Stomach (tissue), 8 donors: ENCODE measurements at regions not wholly inside any gene's neighbourhood (a gene's known extent, or its start where the extent isn't known, plus 50 kb on each side); places are given as distances from the start of the nearest gene placed in this dataset.
"Not testable (repeated sequence)": the region's sequence is repeated elsewhere in the genome, so short reads cannot be mapped to it uniquely, and the experiment has no call there.

Source experiments
- DNase-seq, 2 donors: peaks; one replicate each; pipeline versions ENCODE4 v3.0.0 to v3.0.0-alpha.2; 2013 to 2019
- H3K27ac ChIP-seq, 5 donors: fragments of 200-600 bp in 4 of 5; sonication (generic) in 4 of 5; one replicate each; pipeline ENCODE4 v1.5.1; 2013 to 2019; ENCODE audit warnings: mild to moderate bottlenecking in 1 of 5, moderate library complexity in 1 of 5
- H3K27me3 ChIP-seq, 3 donors: fragments of 200-600 bp; sonication (generic); one replicate each; pipeline ENCODE4 v1.5.1; 2017 to 2019; ENCODE audit warnings: mixed run types in 1 of 3
- H3K36me3 ChIP-seq, 4 donors: fragments of 200-600 bp; sonication (generic); 1 replicate in 3 of 4; 2 replicates in 1 of 4; pipeline ENCODE4 v1.5.1; 2016 to 2019
- H3K4me1 ChIP-seq, 4 donors: fragments of 200-600 bp; sonication (generic); one replicate each; pipeline ENCODE4 v1.5.1; 2016 to 2019
- H3K4me3 ChIP-seq, 4 donors: fragments of 200-600 bp; sonication (generic) in 3 of 4; one replicate each; pipeline ENCODE4 v1.5.1; 2016 to 2019; ENCODE audit warnings: mild to moderate bottlenecking in 1 of 4
- H3K9me3 ChIP-seq, 4 donors: fragments of 200-600 bp; sonication (generic); one replicate each; pipeline ENCODE4 v1.5.1; 2016 to 2019
- EP300 ChIP-seq: sonication (generic); formaldehyde crosslinking; IDR thresholded peaks from one replicate; pipeline ENCODE4 v1.6.1; 2017; ENCODE audit warnings: antibody characterized with exemption
- POLR2A ChIP-seq, 4 donors: fragments of 450-650 bp; IDR thresholded peaks; one replicate each; pipeline ENCODE4 v1.6.1; 2016; ENCODE audit warnings: antibody characterized with exemption in 4 of 4, control low read depth in 2 of 4, mild to moderate bottlenecking in 1 of 4, moderate library complexity in 1 of 4
- POLR2AphosphoS5 ChIP-seq, 3 donors: sonication (generic); formaldehyde crosslinking; IDR thresholded peaks; one replicate each; pipeline ENCODE4 v1.6.1; 2016; ENCODE audit warnings: antibody characterized with exemption in 3 of 3
- WGBS, 5 donors: extraction: QIAGEN DNeasy Blood & Tissue Kit in 3 of 5; methylation state at CpG; one replicate each; pipeline versions ENCODE4 v1.1.5 to v1.1.7; 2013 to 2018; 5-methylcytosine and 5-hydroxymethylcytosine counted together
- intact Hi-C: fragments of 100-400 bp; cut with DNase I; formaldehyde crosslinking; loops from one replicate; pipeline ENCODE4 v1.15.1; 2023; ENCODE audit warnings: low total_unique reads
- TF ChIP-seq, protein P1 (sequence below), 7 experiments: fragments of 450-650 bp in 4 of 7; fragments of 200-600 bp in 3 of 7; sonication (generic) in 3 of 7; IDR thresholded peaks; one replicate each; pipeline ENCODE4 v1.5.1; 2016 to 2019; ENCODE audit warnings: antibody characterized with exemption in 7 of 7, control low read depth in 2 of 7, mild to moderate bottlenecking in 1 of 7
- donor health status: healthy with polysubstance abuse.
- donor health status: Bipolar disorder and iron deficiency.
- donor health status: healthy.

DNA sequence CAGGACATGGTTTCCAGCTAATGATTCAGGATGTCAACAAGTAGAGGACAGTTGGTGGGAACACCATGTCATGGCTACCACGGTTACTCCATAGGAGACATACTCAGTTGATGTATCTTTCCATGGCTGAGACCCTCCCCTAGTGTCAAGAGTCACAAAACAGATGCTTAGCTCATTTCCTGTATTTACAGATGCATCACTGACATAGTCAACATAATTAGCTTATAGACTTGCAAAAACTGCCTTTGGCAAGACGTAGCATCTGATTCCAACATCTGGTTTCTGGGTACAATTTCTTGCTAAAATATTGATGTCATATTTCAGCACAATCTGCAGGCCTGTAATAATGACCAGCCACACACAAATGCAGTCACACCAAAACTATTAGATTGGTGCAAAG, 550.3 kb downstream of the FAM181B start:
- Histone ChIP-seq H3K4me3 (no peak overlapping the region), H3K27me3 (no peaks in the 10 kb centered on the region), H3K4me1 (no peaks in the 10 kb centered on the region), H3K27ac (no peak overlapping the region), H3K36me3 (no peaks in the 10 kb centered on the region), H3K9me3 (peaks cover 0 to 12% (median 6%) of the 10 kb centered on the region in 4 donors)
- TF ChIP-seq POLR2A (IDR thresholded peaks at IDR 0.05) (no peak), EP300 (no peak), POLR2AphosphoS5 (IDR thresholded peaks at IDR 0.05) (no peak)
- TF ChIP-seq, protein P1, sequence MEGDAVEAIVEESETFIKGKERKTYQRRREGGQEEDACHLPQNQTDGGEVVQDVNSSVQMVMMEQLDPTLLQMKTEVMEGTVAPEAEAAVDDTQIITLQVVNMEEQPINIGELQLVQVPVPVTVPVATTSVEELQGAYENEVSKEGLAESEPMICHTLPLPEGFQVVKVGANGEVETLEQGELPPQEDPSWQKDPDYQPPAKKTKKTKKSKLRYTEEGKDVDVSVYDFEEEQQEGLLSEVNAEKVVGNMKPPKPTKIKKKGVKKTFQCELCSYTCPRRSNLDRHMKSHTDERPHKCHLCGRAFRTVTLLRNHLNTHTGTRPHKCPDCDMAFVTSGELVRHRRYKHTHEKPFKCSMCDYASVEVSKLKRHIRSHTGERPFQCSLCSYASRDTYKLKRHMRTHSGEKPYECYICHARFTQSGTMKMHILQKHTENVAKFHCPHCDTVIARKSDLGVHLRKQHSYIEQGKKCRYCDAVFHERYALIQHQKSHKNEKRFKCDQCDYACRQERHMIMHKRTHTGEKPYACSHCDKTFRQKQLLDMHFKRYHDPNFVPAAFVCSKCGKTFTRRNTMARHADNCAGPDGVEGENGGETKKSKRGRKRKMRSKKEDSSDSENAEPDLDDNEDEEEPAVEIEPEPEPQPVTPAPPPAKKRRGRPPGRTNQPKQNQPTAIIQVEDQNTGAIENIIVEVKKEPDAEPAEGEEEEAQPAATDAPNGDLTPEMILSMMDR (IDR thresholded peaks at IDR 0.05), result no peak
- DNase-seq, result no peak
- intact Hi-C loops, result no loop called here
- 54 to 75% (median 68%) methylated on average over 2 of the region's 2 CpGs for WGBS, 5 donors

DNA sequence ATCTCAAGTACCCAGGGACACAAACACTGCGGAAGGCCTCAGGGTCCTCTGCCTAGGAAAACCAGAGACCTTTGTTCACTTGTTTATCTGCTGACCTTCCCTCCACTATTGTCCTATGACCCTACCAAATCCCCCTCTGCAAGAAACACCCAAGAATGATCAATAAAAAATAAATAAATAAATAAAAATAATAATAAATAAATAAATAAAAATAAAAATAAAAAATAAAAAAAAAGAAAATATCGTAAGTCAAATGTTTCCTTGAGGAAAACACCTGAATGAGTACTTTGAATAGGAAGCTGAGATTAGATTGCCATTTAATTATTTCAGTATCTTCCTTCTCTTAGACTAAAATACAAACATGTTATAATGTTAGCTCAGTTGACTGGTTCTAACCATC, 551.0 kb downstream of the FAM181B start:
- DNase-seq, intact Hi-C loops, H3K4me1 ChIP-seq, H3K4me3 ChIP-seq, H3K36me3 ChIP-seq, H3K27me3 ChIP-seq, H3K27ac ChIP-seq: not testable (repeated sequence)
- H3K9me3 ChIP-seq, result peaks cover 0 to 12% (median 6%) of the 10 kb centered on the region in 4 donors
- WGBS, 5 donors, result 82 to 100% (median 94%) methylated on average over 1 to 2 of the region's 2 CpGs

DNA sequence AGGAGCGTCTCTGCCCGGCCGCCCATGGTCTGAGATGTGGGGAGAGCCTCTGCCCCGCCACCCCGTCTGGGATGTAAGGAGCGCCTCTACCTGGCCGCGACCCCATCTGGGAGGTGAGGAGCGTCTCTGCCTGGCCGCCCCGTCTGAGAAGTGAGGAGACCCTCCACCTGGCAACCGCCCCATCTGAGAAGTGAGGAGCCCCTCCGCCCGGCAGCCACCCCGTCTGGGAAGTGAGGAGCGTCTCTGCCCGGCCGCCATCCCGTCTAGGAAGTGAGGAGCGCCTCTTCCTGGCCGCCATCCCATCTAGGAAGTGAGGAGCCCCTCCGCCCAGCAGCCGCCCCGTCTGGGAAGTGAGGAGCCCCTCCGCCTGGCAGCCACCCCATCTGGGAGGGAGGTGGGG, 551.9 kb downstream of the FAM181B start:
- H3K36me3 ChIP-seq, H3K4me3 ChIP-seq, DNase-seq, H3K27me3 ChIP-seq, H3K4me1 ChIP-seq, intact Hi-C loops, H3K27ac ChIP-seq: not testable (repeated sequence)
- H3K9me3 ChIP-seq, result peaks cover 0 to 12% (median 3%) of the 10 kb centered on the region in 4 donors
- WGBS, 5 donors, result 90 to 100% (median 94%) methylated on average over 4 to 25 of the region's 25 CpGs

DNA sequence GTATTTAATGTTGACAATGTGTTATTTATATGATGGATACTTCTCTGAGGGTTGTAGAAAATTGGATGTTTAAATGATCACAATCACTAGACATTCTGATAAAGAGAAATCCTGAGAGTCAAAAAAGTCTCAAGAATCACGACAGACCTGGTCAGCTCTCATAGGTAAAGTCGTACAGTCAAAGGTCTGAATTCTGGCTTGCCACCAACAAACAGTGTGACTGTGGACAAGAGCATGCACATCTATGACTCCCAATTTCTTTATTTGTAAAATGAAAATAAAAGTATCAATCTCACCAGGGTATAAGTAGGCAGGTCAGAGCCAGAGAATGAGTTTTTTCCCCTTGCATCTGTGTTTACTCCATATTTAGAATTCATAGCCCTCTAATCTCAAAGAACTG, 556.7 kb downstream of the FAM181B start:
- Histone ChIP-seq H3K4me1 (no peaks in the 10 kb centered on the region), H3K9me3 (peaks cover 0 to 10% (median 2%) of the 10 kb centered on the region in 4 donors), H3K27me3 (no peaks in the 10 kb centered on the region), H3K36me3 (no peaks in the 10 kb centered on the region), H3K27ac (no peak overlapping the region), H3K4me3 (no peak overlapping the region)
- no peak for TF ChIP-seq POLR2A (IDR thresholded peaks at IDR 0.05)
- TF ChIP-seq POLR2AphosphoS5 (IDR thresholded peaks at IDR 0.05), result no peak
- TF ChIP-seq, protein P1 (IDR thresholded peaks at IDR 0.05), result no peak
- TF ChIP-seq EP300, result no peak
- intact Hi-C loops, result no loop called here
- DNase-seq, result no peak
- 39 to 73% (median 49%) methylated on average over 2 of the region's 2 CpGs for WGBS, 5 donors

DNA sequence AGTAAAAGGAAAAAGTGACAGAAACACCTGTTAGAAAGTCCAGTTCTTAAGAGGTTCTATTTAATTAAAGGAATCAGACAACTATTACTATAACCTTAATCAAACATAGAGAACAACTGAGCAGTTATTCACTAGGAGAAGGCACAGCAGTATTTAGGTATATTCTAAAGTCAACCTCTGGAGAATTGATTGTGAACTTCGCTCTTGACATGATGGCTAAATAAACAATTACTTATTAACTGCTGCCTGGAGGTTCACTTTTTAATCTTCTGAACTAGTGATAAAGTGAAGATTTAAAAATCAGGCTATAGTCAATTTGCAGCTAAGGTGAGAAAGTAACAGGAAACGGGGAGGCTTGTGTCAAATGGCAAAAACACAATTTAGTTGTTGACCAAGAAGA, 557.3 kb downstream of the FAM181B start:
- no peak overlapping the region for H3K4me3 ChIP-seq
- WGBS, 5 donors, result 25 to 53% (median 29%) methylated on average over 2 of the region's 2 CpGs
- H3K4me1 ChIP-seq, result no peaks in the 10 kb centered on the region
- H3K27ac ChIP-seq, result no peak overlapping the region
- DNase-seq, result no peak
- peaks cover 0 to 4% (median 2%) of the 10 kb centered on the region in 4 donors for H3K9me3 ChIP-seq
- TF ChIP-seq EP300 (no peak), POLR2AphosphoS5 (IDR thresholded peaks at IDR 0.05) (no peak), POLR2A (IDR thresholded peaks at IDR 0.05) (no peak)
- TF ChIP-seq, protein P1 (IDR thresholded peaks at IDR 0.05), result no peak
- H3K36me3 ChIP-seq, result no peaks in the 10 kb centered on the region
- H3K27me3 ChIP-seq, result no peaks in the 10 kb centered on the region
- intact Hi-C loops, result no loop called here
